ENCODE measurements at regions not wholly inside any gene's neighbourhood (a gene's known extent, or its start where the extent isn't known, plus 50 kb on each side); places are given as distances from the start of the nearest gene placed in this dataset.
A peak's percentile ranks its signal among the peaks of the same experiment; 100 is the strongest.
"Not testable (repeated sequence)": the region's sequence is repeated elsewhere in the genome, so short reads cannot be mapped to it uniquely, and the experiment has no call there.

GRCh38 chr6:97677626-97678025 lies 394.6 kb upstream of the MMS22L start:
- no peak for DNase-seq (ENCODE audit: low read depth, low spot score)

GRCh38 chr6:97687916-97688315 lies 404.9 kb upstream of the MMS22L start:
- DNase-seq (ENCODE audit: low read depth, low spot score) = no peak

- peak; percentile 15 for DNase-seq (ENCODE audit: low read depth, low spot score)
Observed at GRCh38 chr6:97689078-97689754, 406.2 kb upstream of the MMS22L start.

GRCh38 chr6:97697456-97697855 lies 414.4 kb upstream of the MMS22L start:
- DNase-seq (ENCODE audit: low read depth, low spot score) = no peak

GRCh38 chr6:97701801-97702200 lies 418.8 kb upstream of the MMS22L start:
- no peak for DNase-seq (ENCODE audit: low read depth, low spot score)

- DNase-seq (ENCODE audit: low read depth, low spot score) = no peak
Observed at GRCh38 chr6:97702248-97702647, 419.2 kb upstream of the MMS22L start.

- DNase-seq (ENCODE audit: low read depth, low spot score) = no peak
Observed at GRCh38 chr6:97703661-97704060, 420.6 kb upstream of the MMS22L start.

GRCh38 chr6:97705568-97705967 lies 422.6 kb upstream of the MMS22L start:
- DNase-seq (ENCODE audit: low read depth, low spot score) = peak; percentile 50

GRCh38 chr6:97712751-97713150 lies 429.7 kb upstream of the MMS22L start:
- DNase-seq (ENCODE audit: low read depth, low spot score) = no peak

GRCh38 chr6:97714772-97715171 lies 431.8 kb upstream of the MMS22L start:
- DNase-seq (ENCODE audit: low read depth, low spot score) = no peak

GRCh38 chr6:97717086-97717485 lies 434.1 kb upstream of the MMS22L start:
- DNase-seq (ENCODE audit: low read depth, low spot score) = no peak

GRCh38 chr6:97726378-97726777 lies 443.4 kb upstream of the MMS22L start:
- peak; percentile 8 for DNase-seq (ENCODE audit: low read depth, low spot score)

- DNase-seq (ENCODE audit: low read depth, low spot score) = no peak
Observed at GRCh38 chr6:97732045-97732444, 449.0 kb upstream of the MMS22L start.

- DNase-seq (ENCODE audit: low read depth, low spot score) = no peak
Observed at GRCh38 chr6:97757575-97757974, 474.6 kb upstream of the MMS22L start.

- no peak for DNase-seq (ENCODE audit: low read depth, low spot score)
Observed at GRCh38 chr6:97765461-97765860, 482.4 kb upstream of the MMS22L start.

GRCh38 chr6:97771372-97771771 lies 488.4 kb upstream of the MMS22L start:
- peak; percentile 15 for DNase-seq (ENCODE audit: low read depth, low spot score)

GRCh38 chr6:97775012-97775411 lies 492.0 kb upstream of the MMS22L start:
- peak; percentile 8 for DNase-seq (ENCODE audit: low read depth, low spot score)

GRCh38 chr6:97778290-97779038 lies 495.4 kb upstream of the MMS22L start:
- DNase-seq (ENCODE audit: low read depth, low spot score) = peak; percentile 36

- DNase-seq (ENCODE audit: low read depth, low spot score) = not testable (repeated sequence)
Observed at GRCh38 chr6:97779039-97779766, 496.2 kb upstream of the MMS22L start.

- no peak for DNase-seq (ENCODE audit: low read depth, low spot score)
Observed at GRCh38 chr6:97790926-97791590, 508.0 kb upstream of the MMS22L start.

- DNase-seq (ENCODE audit: low read depth, low spot score) = no peak
Observed at GRCh38 chr6:97805596-97805995, 522.6 kb upstream of the MMS22L start.

- no peak for DNase-seq (ENCODE audit: low read depth, low spot score)
Observed at GRCh38 chr6:97812940-97813339, 529.9 kb upstream of the MMS22L start.
